ENCODE measurements at regions not wholly inside any gene's neighbourhood (a gene's known extent, or its start where the extent isn't known, plus 50 kb on each side); places are given as distances from the start of the nearest gene placed in this dataset.

GRCh38 chr4:31851946-31852345 lies 1131.8 kb downstream of the PCDH7 start:
- TF ChIP-seq CTCF (IDR thresholded peaks at IDR 0.05; ENCODE audit: low read length) (no peak), EZH2 (IDR thresholded peaks at IDR 0.05; ENCODE audit: borderline replicate concordance, low read length) (no peak)

Measured in OCI-LY1 (cell line).